GM12878 (cell line): ENCODE measurements at regions not wholly inside any gene's neighbourhood (a gene's known extent, or its start where the extent isn't known, plus 50 kb on each side); places are given as distances from the start of the nearest gene placed in this dataset.

ENCODE experiments used
- BRCA1 ChIP-seq: IDR thresholded peaks from 2 replicates; pipeline ENCODE4 v1.6.1; 2011; ENCODE audit warnings: low read depth, low read length, improper control_type of control experiment
- CTCF ChIP-seq, 3 experiments: IDR thresholded peaks in 2 of 3; conservative IDR thresholded peaks in 1 of 3; 2 replicates each; pipeline ENCODE4 v1.5.1; 2011; ENCODE audit warnings: low read depth in 3 of 3, low read length in 3 of 3, mild to moderate bottlenecking in 3 of 3, control low read depth in 2 of 3, moderate library complexity in 2 of 3, inconsistent platforms in 1 of 3, mixed read lengths in 1 of 3; ENCODE audit not compliant: control insufficient read depth in 2 of 3, insufficient read depth in 1 of 3; ENCODE audit errors: extremely low read depth in 1 of 3
- ESRRA ChIP-seq: IDR thresholded peaks from 2 replicates; pipeline ENCODE4 v1.6.1; 2012; ENCODE audit warnings: mild to moderate bottlenecking, low read length, improper control_type of control experiment
- IRF3 ChIP-seq: fragments of 450-650 bp; IDR thresholded peaks from 2 replicates; pipeline ENCODE4 v1.6.1; 2014; ENCODE audit warnings: mild to moderate bottlenecking
- POLR2AphosphoS5 ChIP-seq: IDR thresholded peaks from 2 replicates; pipeline ENCODE4 v1.6.1; 2011; ENCODE audit warnings: mild to moderate bottlenecking, low read length, inconsistent platforms
- POU2F2 ChIP-seq: IDR thresholded peaks from 3 replicates; pipeline ENCODE4 v1.6.1; 2011; ENCODE audit warnings: low read depth, mild to moderate bottlenecking, low read length, borderline replicate concordance
- RBBP5 ChIP-seq: fragments of 200-600 bp; sonication (generic); conservative IDR thresholded peaks from 2 replicates; pipeline ENCODE4 v1.6.1; 2016
- SUZ12 ChIP-seq: fragments of 200-600 bp; sonication (generic); IDR thresholded peaks from one replicate; pipeline ENCODE4 v1.6.1; 2018; ENCODE audit warnings: antibody characterized with exemption, mild to moderate bottlenecking; ENCODE audit not compliant: unreplicated experiment

GRCh38 chr10:105729428-105729827 is 1088.3 kb downstream of the SORCS3 start:
- TF ChIP-seq IRF3 (no peak), CTCF (IDR thresholded peaks at IDR 0.05 in 2 of 3, conservative IDR thresholded peaks at IDR 0.05 in 1 of 3; ENCODE audit: control insufficient read depth in 2 of 3, extremely low read depth in 1 of 3, insufficient read depth in 1 of 3, low read depth in 3 of 3, low read length in 3 of 3) (no peak), POU2F2 (no peak), BRCA1 (no peak), RBBP5 (no peak), ESRRA (no peak), POLR2AphosphoS5 (no peak), SUZ12 (no peak)
